OCI-LY1 (cell line): ENCODE measurements at regions not wholly inside any gene's neighbourhood (a gene's known extent, or its start where the extent isn't known, plus 50 kb on each side); places are given as distances from the start of the nearest gene placed in this dataset.

Source experiments
- H2AFZ ChIP-seq: fragments of 200-600 bp; sonication (generic), shearing (Covaris generic); 2 replicates; pipeline ENCODE4 v1.6.0; 2014; ENCODE audit warnings: antibody characterized with exemption, mild to moderate bottlenecking, low read length
- H3F3A ChIP-seq: fragments of 200-600 bp; sonication (generic), shearing (Covaris generic); 2 replicates; pipeline ENCODE4 v1.6.0; 2014; ENCODE audit warnings: mild to moderate bottlenecking, antibody characterized with exemption, low read length, moderate library complexity; ENCODE audit not compliant: insufficient read depth
- H3K27ac ChIP-seq: fragments of 200-600 bp; sonication (generic); 2 replicates; pipeline ENCODE4 v1.5.1; 2014; ENCODE audit warnings: low read length, mixed run types, mild to moderate bottlenecking, low read depth; ENCODE audit not compliant: poor library complexity, severe bottlenecking
- H3K27me3 ChIP-seq: fragments of 200-600 bp; sonication (generic); 2 replicates; pipeline ENCODE4 v1.6.0; 2014; ENCODE audit warnings: antibody characterized with exemption, mild to moderate bottlenecking, low read length, moderate library complexity; ENCODE audit not compliant: insufficient read depth
- H3K36me3 ChIP-seq: fragments of 200-600 bp; sonication (generic); 2 replicates; pipeline ENCODE4 v1.6.1; 2014; ENCODE audit warnings: mild to moderate bottlenecking, antibody characterized with exemption, low read length, moderate library complexity, mixed read lengths; ENCODE audit not compliant: insufficient read depth
- H3K4me1 ChIP-seq: fragments of 200-600 bp; sonication (generic); 2 replicates; pipeline ENCODE4 v1.5.1; 2014; ENCODE audit warnings: mild to moderate bottlenecking, low read length, moderate library complexity; ENCODE audit not compliant: insufficient read depth, severe bottlenecking
- H3K4me2 ChIP-seq: fragments of 200-600 bp; sonication (generic), shearing (Covaris generic); 2 replicates; pipeline ENCODE4 v1.6.1; 2014; ENCODE audit warnings: low read length
- H3K4me3 ChIP-seq: fragments of 200-600 bp; sonication (generic); 2 replicates; pipeline ENCODE4 v1.5.1; 2014; ENCODE audit warnings: low read length, low read depth, mild to moderate bottlenecking, mixed read lengths; ENCODE audit not compliant: poor library complexity, severe bottlenecking
- H3K79me2 ChIP-seq: fragments of 200-600 bp; shearing (Covaris generic); 2 replicates; pipeline ENCODE4 v1.6.1; 2016; ENCODE audit warnings: mixed run types, low read length, mixed read lengths; ENCODE audit not compliant: insufficient read depth
- H3K9ac ChIP-seq: fragments of 200-600 bp; sonication (generic), shearing (Covaris generic); 2 replicates; pipeline ENCODE4 v1.6.1; 2014; ENCODE audit warnings: mild to moderate bottlenecking, low read length, mixed read lengths
- H3K9me2 ChIP-seq: fragments of 200-600 bp; sonication (generic), shearing (Covaris generic); 2 replicates; pipeline ENCODE4 v1.6.1; 2014; ENCODE audit warnings: low read depth, mild to moderate bottlenecking, low read length, mixed read lengths
- H3K9me3 ChIP-seq: fragments of 200-600 bp; shearing (Covaris generic); 2 replicates; pipeline ENCODE4 v1.6.1; 2014; ENCODE audit warnings: low read length, mixed read lengths
- H4K20me1 ChIP-seq: fragments of 200-600 bp; sonication (generic), shearing (Covaris generic); 2 replicates; pipeline ENCODE4 v1.6.0; 2016; ENCODE audit warnings: mild to moderate bottlenecking, low read length; ENCODE audit not compliant: insufficient read depth
- CTCF ChIP-seq: fragments of 200-600 bp; sonication (generic), shearing (Covaris generic); IDR thresholded peaks from 2 replicates; pipeline ENCODE4 v1.5.1; 2017; ENCODE audit warnings: mild to moderate bottlenecking, antibody characterized with exemption, low read length, moderate library complexity, mixed read lengths
- EZH2 ChIP-seq: fragments of 200-600 bp; sonication (generic), shearing (Covaris generic); IDR thresholded peaks from 2 replicates; pipeline ENCODE4 v1.8.0; 2017; ENCODE audit warnings: borderline replicate concordance, mixed run types, mild to moderate bottlenecking, antibody characterized with exemption, low read length, moderate library complexity, mixed read lengths

GRCh38 chr4:29224911-29225310, 1495.3 kb upstream of the PCDH7 start:
- Histone ChIP-seq H3K4me1 (no peaks in the 10 kb centered on the region), H3K9me2 (no peaks in the 10 kb centered on the region), H3K9ac (no peak overlapping the region), H3K4me2 (no peak overlapping the region), H3K36me3 (no peaks in the 10 kb centered on the region), H3K79me2 (no peaks in the 10 kb centered on the region), H3K4me3 (no peak overlapping the region), H3K27me3 (no peaks in the 10 kb centered on the region), H3K27ac (no peak overlapping the region), H3K9me3 (no peaks in the 10 kb centered on the region), H4K20me1 (no peaks in the 10 kb centered on the region), H3F3A (no peaks in the 10 kb centered on the region), H2AFZ (no peak overlapping the region)
- TF ChIP-seq EZH2: no peak
- no peak for TF ChIP-seq CTCF

GRCh38 chr4:29240641-29241040, 1479.5 kb upstream of the PCDH7 start:
- H3F3A ChIP-seq: no peaks in the 10 kb centered on the region
- no peaks in the 10 kb centered on the region for H3K4me1 ChIP-seq
- H3K9ac ChIP-seq: no peak overlapping the region
- no peaks in the 10 kb centered on the region for H3K9me2 ChIP-seq
- H3K4me3 ChIP-seq: no peak overlapping the region
- H4K20me1 ChIP-seq: no peaks in the 10 kb centered on the region
- H3K27me3 ChIP-seq: no peaks in the 10 kb centered on the region
- no peak overlapping the region for H3K27ac ChIP-seq
- H3K79me2 ChIP-seq: no peaks in the 10 kb centered on the region
- H3K36me3 ChIP-seq: no peaks in the 10 kb centered on the region
- no peak overlapping the region for H3K4me2 ChIP-seq
- no peak overlapping the region for H2AFZ ChIP-seq
- TF ChIP-seq EZH2: no peak
- no peak for TF ChIP-seq CTCF
- no peaks in the 10 kb centered on the region for H3K9me3 ChIP-seq

GRCh38 chr4:29243054-29243453, 1477.1 kb upstream of the PCDH7 start:
- H3K9ac ChIP-seq: no peak overlapping the region
- no peaks in the 10 kb centered on the region for H3F3A ChIP-seq
- H3K4me3 ChIP-seq: no peak overlapping the region
- no peaks in the 10 kb centered on the region for H3K36me3 ChIP-seq
- H3K4me2 ChIP-seq: no peak overlapping the region
- H4K20me1 ChIP-seq: no peaks in the 10 kb centered on the region
- H3K4me1 ChIP-seq: no peaks in the 10 kb centered on the region
- H3K27ac ChIP-seq: no peak overlapping the region
- H3K79me2 ChIP-seq: no peaks in the 10 kb centered on the region
- no peaks in the 10 kb centered on the region for H3K9me3 ChIP-seq
- H2AFZ ChIP-seq: no peak overlapping the region
- H3K27me3 ChIP-seq: no peaks in the 10 kb centered on the region
- TF ChIP-seq CTCF (no peak), EZH2 (no peak)
- H3K9me2 ChIP-seq: no peaks in the 10 kb centered on the region
